Spleen (tissue), 7 donors: ENCODE measurements at regions not wholly inside any gene's neighbourhood (a gene's known extent, or its start where the extent isn't known, plus 50 kb on each side); places are given as distances from the start of the nearest gene placed in this dataset.

ENCODE experiments used
- POLR2A ChIP-seq, 3 donors: fragments of 450-650 bp; IDR thresholded peaks; one replicate each; pipeline ENCODE4 v1.5.1; 2017; ENCODE audit warnings: antibody characterized with exemption in 3 of 3, mild to moderate bottlenecking in 1 of 3
- TF ChIP-seq, protein P1 (sequence below), 11 experiments: fragments of 200-600 bp in 7 of 11; fragments of 450-650 bp in 4 of 11; sonication (generic) in 4 of 11; IDR thresholded peaks in 8 of 11; conservative IDR thresholded peaks in 3 of 11; 1 replicate in 7 of 11; 2 replicates in 4 of 11; pipeline versions ENCODE4 v1.4.0 to v1.8.0; 2016 to 2021; ENCODE audit warnings: antibody characterized with exemption in 11 of 11, inconsistent platforms in 4 of 11, mild to moderate bottlenecking in 1 of 11
- donor health status: DM: no; HTN: no; CAD: no; lungs with moderate emphysema.
- donor health status: DM: no; HTN: no; CAD: no.
- donor health status: DM: no; HTN: no; CAD: no.

DNA sequence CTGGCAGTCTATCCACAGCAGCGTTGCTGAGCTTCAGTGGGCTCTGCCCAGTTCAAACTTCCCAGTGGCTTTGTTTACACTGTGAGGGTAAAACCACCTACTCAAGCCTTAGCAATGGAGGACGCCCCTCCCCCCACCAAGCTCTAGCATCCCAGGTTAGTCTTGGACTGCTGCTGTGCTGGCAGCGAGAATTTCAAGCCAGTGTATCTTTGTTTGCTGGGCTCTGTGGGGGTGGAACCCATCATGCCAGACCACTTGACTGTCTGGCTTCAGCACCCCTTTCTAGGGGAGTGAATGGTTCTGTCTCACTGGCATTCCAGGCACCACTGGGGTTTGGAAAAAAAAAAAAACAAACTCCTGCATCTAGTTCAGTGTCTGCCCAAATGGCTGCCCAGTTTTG is 249.7 kb upstream of the SYNCRIP start:
- TF ChIP-seq, protein P1, sequence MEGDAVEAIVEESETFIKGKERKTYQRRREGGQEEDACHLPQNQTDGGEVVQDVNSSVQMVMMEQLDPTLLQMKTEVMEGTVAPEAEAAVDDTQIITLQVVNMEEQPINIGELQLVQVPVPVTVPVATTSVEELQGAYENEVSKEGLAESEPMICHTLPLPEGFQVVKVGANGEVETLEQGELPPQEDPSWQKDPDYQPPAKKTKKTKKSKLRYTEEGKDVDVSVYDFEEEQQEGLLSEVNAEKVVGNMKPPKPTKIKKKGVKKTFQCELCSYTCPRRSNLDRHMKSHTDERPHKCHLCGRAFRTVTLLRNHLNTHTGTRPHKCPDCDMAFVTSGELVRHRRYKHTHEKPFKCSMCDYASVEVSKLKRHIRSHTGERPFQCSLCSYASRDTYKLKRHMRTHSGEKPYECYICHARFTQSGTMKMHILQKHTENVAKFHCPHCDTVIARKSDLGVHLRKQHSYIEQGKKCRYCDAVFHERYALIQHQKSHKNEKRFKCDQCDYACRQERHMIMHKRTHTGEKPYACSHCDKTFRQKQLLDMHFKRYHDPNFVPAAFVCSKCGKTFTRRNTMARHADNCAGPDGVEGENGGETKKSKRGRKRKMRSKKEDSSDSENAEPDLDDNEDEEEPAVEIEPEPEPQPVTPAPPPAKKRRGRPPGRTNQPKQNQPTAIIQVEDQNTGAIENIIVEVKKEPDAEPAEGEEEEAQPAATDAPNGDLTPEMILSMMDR (IDR thresholded peaks at IDR 0.05 in 8 of 11, conservative IDR thresholded peaks at IDR 0.05 in 3 of 11), result no peak
- no peak for TF ChIP-seq POLR2A (IDR thresholded peaks at IDR 0.05)
